H1 (cell line): ENCODE measurements at regions not wholly inside any gene's neighbourhood (a gene's known extent, or its start where the extent isn't known, plus 50 kb on each side); places are given as distances from the start of the nearest gene placed in this dataset.

ENCODE experiments used
- CTCF ChIA-PET: fragments of 300-600 bp; sonication (Branson Sonifier 250); formaldehyde crosslinking; loops from one replicate; lab custom pipeline; 2021; ENCODE audit not compliant: partially characterized antibody; lab: Charles Lee
- POLR2A ChIA-PET: fragments of 300-600 bp; sonication (Branson Sonifier 250); formaldehyde crosslinking; loops from one replicate; lab custom pipeline; 2021; ENCODE audit warnings: inconsistent platforms; ENCODE audit not compliant: partially characterized antibody; lab: Charles Lee
- DNase-seq, 2 experiments: peaks; one replicate each; pipeline versions ENCODE4 v3.0.0 to v3.0.0-alpha.2; 2010 to 2022; ENCODE audit warnings: low spot score in 2 of 2, low read depth in 1 of 2, mixed read lengths in 1 of 2
- FAIRE-seq: peaks from 2 replicates; lab custom pipeline; 2011; peaks lifted over from hg19 to GRCh38; lab: Jason Lieb, UNC
- H2AFZ ChIP-seq: 2 replicates; pipeline ENCODE4 v1.8.1; 2012; ENCODE audit warnings: low read length, inconsistent platforms
- H2AK5ac ChIP-seq: 2 replicates; pipeline ENCODE4 v1.6.1; 2013; ENCODE audit warnings: low read depth, low read length
- H2BK120ac ChIP-seq: replicated peaks from 2 replicates; pipeline ENCODE3; 2013; ENCODE audit warnings: low read depth, low read length, inconsistent platforms
- H2BK12ac ChIP-seq: 2 replicates; pipeline ENCODE4 v1.6.1; 2013; ENCODE audit warnings: low read depth, low read length
- H2BK15ac ChIP-seq: 2 replicates; pipeline ENCODE4 v1.6.1; 2013; ENCODE audit warnings: low read length
- H2BK20ac ChIP-seq: 2 replicates; pipeline ENCODE4 v1.6.1; 2013; ENCODE audit warnings: low read length
- H2BK5ac ChIP-seq: 2 replicates; pipeline ENCODE4 v1.6.1; 2013; ENCODE audit warnings: low read depth, low read length
- H3K14ac ChIP-seq: 2 replicates; pipeline ENCODE4 v1.6.1; 2013; ENCODE audit warnings: inconsistent platforms; ENCODE audit not compliant: insufficient read length
- H3K18ac ChIP-seq: 2 replicates; pipeline ENCODE4 v1.6.1; 2013; ENCODE audit warnings: low read length; ENCODE audit errors: extremely low read depth
- H3K23ac ChIP-seq: 2 replicates; pipeline ENCODE4 v1.6.1; 2013; ENCODE audit warnings: inconsistent platforms; ENCODE audit not compliant: insufficient read length
- H3K23me2 ChIP-seq: 2 replicates; pipeline ENCODE4 v1.6.1; 2013; ENCODE audit warnings: low read depth, low read length
- H3K27ac ChIP-seq: 2 replicates; pipeline ENCODE4 v1.6.1; 2011; ENCODE audit warnings: low read depth, low read length, inconsistent platforms
- H3K27me3 ChIP-seq, 4 experiments: replicated peaks in 1 of 4; 1 replicate in 1 of 4; 2 replicates in 3 of 4; pipeline versions ENCODE4 v1.6.1 to v1.8.1; 2011 to 2013; ENCODE audit warnings: low read length in 3 of 4, mild to moderate bottlenecking in 3 of 4, inconsistent platforms in 2 of 4, mixed read lengths in 2 of 4, moderate library complexity in 1 of 4; ENCODE audit not compliant: control insufficient read depth in 3 of 4, insufficient read depth in 3 of 4; ENCODE audit errors: extremely low read depth in 1 of 4
- H3K36me3 ChIP-seq, 4 experiments: 2 replicates each; pipeline versions ENCODE4 v1.6.1 to v1.8.1; 2011 to 2013; ENCODE audit warnings: mild to moderate bottlenecking in 4 of 4, low read length in 3 of 4, moderate library complexity in 2 of 4, control low read depth in 1 of 4, inconsistent platforms in 1 of 4; ENCODE audit not compliant: insufficient read depth in 4 of 4, control insufficient read depth in 2 of 4
- H3K4ac ChIP-seq: replicated peaks from 2 replicates; pipeline ENCODE3; 2013; ENCODE audit warnings: low read length, low read depth, mixed read lengths, inconsistent platforms; ENCODE audit not compliant: insufficient read length
- H3K4me1 ChIP-seq, 4 experiments: replicated peaks in 1 of 4; 1 replicate in 1 of 4; 2 replicates in 3 of 4; pipeline versions ENCODE4 v1.6.1 to v1.8.1; 2011 to 2013; ENCODE audit warnings: low read length in 3 of 4, inconsistent platforms in 2 of 4, mixed read lengths in 1 of 4; ENCODE audit not compliant: insufficient read depth in 4 of 4, control insufficient read depth in 3 of 4
- H3K4me2 ChIP-seq, 2 experiments: 2 replicates each; pipeline versions ENCODE4 v1.6.1 to v1.8.1; 2011 to 2013; ENCODE audit warnings: low read depth in 2 of 2, low read length in 2 of 2, control low read depth in 1 of 2, inconsistent platforms in 1 of 2, mild to moderate bottlenecking in 1 of 2; ENCODE audit not compliant: insufficient read depth in 1 of 2
- H3K4me3 ChIP-seq, 4 experiments: fragments of 200-600, 300-600 bp in 1 of 4; sonication (generic), shearing (Covaris generic), sonication (Bioruptor Twin) in 1 of 4; 2 replicates each; pipeline versions ENCODE4 v1.5.1 to v1.8.1; 2011 to 2016; ENCODE audit warnings: low read length in 4 of 4, low read depth in 3 of 4, control low read depth in 2 of 4, inconsistent platforms in 2 of 4, mild to moderate bottlenecking in 2 of 4, mixed read lengths in 1 of 4, moderate library complexity in 1 of 4; ENCODE audit not compliant: insufficient read depth in 2 of 4; ENCODE audit errors: extremely low read depth in 1 of 4
- H3K56ac ChIP-seq: replicated peaks from 2 replicates; pipeline ENCODE3; 2013; ENCODE audit warnings: low read depth, mild to moderate bottlenecking, mixed read lengths, low read length, inconsistent platforms; ENCODE audit not compliant: insufficient read length
- H3K79me1 ChIP-seq: 2 replicates; pipeline ENCODE4 v1.6.1; 2013; ENCODE audit warnings: low read depth, low read length, control low read depth
- H3K79me2 ChIP-seq, 2 experiments: 2 replicates each; pipeline versions ENCODE4 v1.6.1 to v1.8.1; 2012 to 2013; ENCODE audit warnings: low read length in 2 of 2, mild to moderate bottlenecking in 2 of 2, inconsistent platforms in 1 of 2; ENCODE audit not compliant: insufficient read depth in 2 of 2, control insufficient read depth in 1 of 2
- H3K9ac ChIP-seq, 4 experiments: replicated peaks in 1 of 4; 1 replicate in 1 of 4; 2 replicates in 3 of 4; pipeline versions ENCODE4 v1.6.1 to v1.8.1; 2011 to 2013; ENCODE audit warnings: low read depth in 3 of 4, low read length in 3 of 4, control low read depth in 2 of 4, mild to moderate bottlenecking in 2 of 4, moderate library complexity in 2 of 4, inconsistent platforms in 1 of 4; ENCODE audit errors: extremely low read depth in 1 of 4
- H3K9me3 ChIP-seq, 2 experiments: 2 replicates each; pipeline versions ENCODE4 v1.6.1 to v1.8.1; 2012 to 2013; ENCODE audit warnings: mild to moderate bottlenecking in 2 of 2, moderate library complexity in 2 of 2, control low read depth in 1 of 2, inconsistent platforms in 1 of 2, low read depth in 1 of 2, low read length in 1 of 2, mixed read lengths in 1 of 2; ENCODE audit not compliant: insufficient read depth in 2 of 2
- H4K20me1 ChIP-seq, 2 experiments: replicated peaks in 1 of 2; 2 replicates each; pipeline versions ENCODE3 to v1.8.1; 2011 to 2013; ENCODE audit warnings: inconsistent platforms in 2 of 2, low read length in 2 of 2, mild to moderate bottlenecking in 1 of 2; ENCODE audit not compliant: insufficient read depth in 2 of 2, control insufficient read depth in 1 of 2
- H4K5ac ChIP-seq: 2 replicates; pipeline ENCODE4 v1.6.1; 2013; ENCODE audit warnings: low read length, low read depth, mixed read lengths, inconsistent platforms; ENCODE audit not compliant: insufficient read length
- H4K8ac ChIP-seq: 2 replicates; pipeline ENCODE4 v1.8.0; 2013; ENCODE audit warnings: mild to moderate bottlenecking, moderate library complexity, low read length, inconsistent platforms; ENCODE audit not compliant: insufficient read depth; ENCODE audit errors: extremely low read depth
- H4K91ac ChIP-seq: replicated peaks from 2 replicates; pipeline ENCODE3; 2013; ENCODE audit warnings: low read length, mixed read lengths, inconsistent platforms; ENCODE audit not compliant: insufficient read length
- POLR2A ChIP-seq, 2 experiments: IDR thresholded peaks; 1 replicate in 1 of 2; 2 replicates in 1 of 2; pipeline ENCODE4 v1.6.1; 2011; ENCODE audit warnings: low read depth in 2 of 2, low read length in 2 of 2, mild to moderate bottlenecking in 2 of 2; ENCODE audit errors: control extremely low read depth in 1 of 2
- RXRA ChIP-seq: IDR thresholded peaks from 2 replicates; pipeline ENCODE4 v1.6.1; 2011; ENCODE audit warnings: low read depth, mild to moderate bottlenecking, low read length, moderate library complexity; ENCODE audit not compliant: insufficient read depth
- WGBS, 2 experiments: shearing (Covaris generic) in 1 of 2; methylation state at CpG; one replicate each; pipeline versions ENCODE4 v1.1.6 to v1.1.7; 2013 to 2015; ENCODE audit warnings: low lambda C conversion rate in 2 of 2, mixed read lengths in 2 of 2, inconsistent platforms in 1 of 2, low coverage in 1 of 2, missing lambda C conversion rate in 1 of 2; ENCODE audit not compliant: insufficient replicate concordance in 2 of 2, insufficient coverage in 1 of 2, insufficient read length in 1 of 2; ENCODE audit errors: extremely low coverage in 1 of 2, missing lambda C conversion rate in 1 of 2; 5-methylcytosine and 5-hydroxymethylcytosine counted together

- ChIA-PET CTCF (no interaction called here), POLR2A (no interaction called here)
- no peak overlapping the region for H4K91ac ChIP-seq
- no peak overlapping the region for H3K4me2 ChIP-seq
- H3K9ac ChIP-seq, result peak overlapping the region in 1 of 4 experiments; percentile 34; a peak in 1 of 7 replicates
- no peak for FAIRE-seq
- H4K8ac ChIP-seq, result no peak overlapping the region
- no peak overlapping the region for H2BK120ac ChIP-seq
- H3K23ac ChIP-seq, result no peak overlapping the region
- no peak overlapping the region for H3K56ac ChIP-seq
- H3K9me3 ChIP-seq, result no peaks in the 10 kb centered on the region
- peak overlapping the region; percentile 87; the same call in 1 of the 2 replicates for H2AFZ ChIP-seq
- no peak overlapping the region for H3K18ac ChIP-seq
- no peak for DNase-seq
- 72% methylated on average over 3 of the region's 3 CpGs; no CpG with 5 or more reads in 1 of the 2 experiments for WGBS, 2 experiments
- no peaks in the 10 kb centered on the region for H4K20me1 ChIP-seq
- no peak overlapping the region for H2BK12ac ChIP-seq
- no peak overlapping the region for H2BK15ac ChIP-seq
- H3K27ac ChIP-seq, result no peak overlapping the region
- H3K14ac ChIP-seq, result no peak overlapping the region
- H4K5ac ChIP-seq, result no peak overlapping the region
- H3K4me1 ChIP-seq, result peaks cover 0 to 2% (median 0%) of the 10 kb centered on the region in 4 experiments; a peak in 1 of 7 replicates
- H3K4me3 ChIP-seq, result no peak overlapping the region
- no peaks in the 10 kb centered on the region for H3K79me1 ChIP-seq
- no peaks in the 10 kb centered on the region for H3K79me2 ChIP-seq
- no peaks in the 10 kb centered on the region for H3K27me3 ChIP-seq
- no peak overlapping the region for H2BK5ac ChIP-seq
- no peaks in the 10 kb centered on the region for H3K36me3 ChIP-seq
- no peak overlapping the region for H2AK5ac ChIP-seq
- no peak overlapping the region for H3K4ac ChIP-seq
- H3K23me2 ChIP-seq, result no peaks in the 10 kb centered on the region
- no peak overlapping the region for H2BK20ac ChIP-seq
- TF ChIP-seq RXRA, result no peak
- TF ChIP-seq POLR2A (IDR thresholded peaks at IDR 0.05; ENCODE audit: control extremely low read depth in 1 of 2, low read depth in 2 of 2, low read length in 2 of 2), result no peak
These were observed 69.3 kb upstream of the CBLB start for GRCh38 chr3:105938101-105938500.
